Endothelial cell of umbilical vein (primary cell): ENCODE measurements at regions not wholly inside any gene's neighbourhood (a gene's known extent, or its start where the extent isn't known, plus 50 kb on each side); places are given as distances from the start of the nearest gene placed in this dataset.

Source experiments
- CTCF ChIP-seq, 2 donors: IDR thresholded peaks; 1 replicate in 1 of 2; 2 replicates in 1 of 2; pipeline ENCODE4 v1.5.1; 2011; ENCODE audit warnings: low read length in 2 of 2, mild to moderate bottlenecking in 2 of 2, moderate library complexity in 2 of 2, control low read depth in 1 of 2, inconsistent platforms in 1 of 2, low read depth in 1 of 2; ENCODE audit not compliant: insufficient read depth in 1 of 2; ENCODE audit errors: extremely low read depth in 1 of 2
- GATA2 ChIP-seq: IDR thresholded peaks from 2 replicates; pipeline ENCODE4 v1.7.0; 2011; ENCODE audit warnings: low read depth, mild to moderate bottlenecking, moderate library complexity, mixed read lengths, low read length; ENCODE audit not compliant: insufficient read length, insufficient read depth

GRCh38 chr1:23615852-23616251 lies 56.6 kb upstream of the ID3 start:
- no peak for TF ChIP-seq CTCF (IDR thresholded peaks at IDR 0.05; ENCODE audit: extremely low read depth in 1 of 2, insufficient read depth in 1 of 2, low read depth in 1 of 2, low read length in 2 of 2)
- TF ChIP-seq GATA2: no peak
